ENCODE measurements at regions not wholly inside any gene's neighbourhood (a gene's known extent, or its start where the extent isn't known, plus 50 kb on each side); places are given as distances from the start of the nearest gene placed in this dataset.

DNA sequence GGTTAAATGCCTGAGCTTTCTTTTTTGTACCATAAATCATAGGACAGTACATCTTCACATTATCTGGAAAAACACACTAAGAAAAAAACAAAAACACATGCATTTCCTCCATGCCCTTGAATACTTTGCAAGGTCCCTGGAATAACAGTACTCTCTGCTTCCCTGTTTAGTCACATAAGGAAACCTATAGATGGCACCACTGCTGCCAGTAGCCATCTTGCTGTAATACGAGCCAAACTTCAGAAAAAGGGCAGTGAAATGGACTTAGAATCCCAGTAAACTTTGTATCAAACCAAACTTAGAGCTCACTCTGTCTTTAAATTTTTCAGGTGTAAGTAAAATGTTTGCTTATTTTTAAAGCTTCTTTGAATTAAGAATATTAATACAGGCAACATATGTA, 435.5 kb downstream of the KCNJ2 start:
- TF ChIP-seq, protein P1, sequence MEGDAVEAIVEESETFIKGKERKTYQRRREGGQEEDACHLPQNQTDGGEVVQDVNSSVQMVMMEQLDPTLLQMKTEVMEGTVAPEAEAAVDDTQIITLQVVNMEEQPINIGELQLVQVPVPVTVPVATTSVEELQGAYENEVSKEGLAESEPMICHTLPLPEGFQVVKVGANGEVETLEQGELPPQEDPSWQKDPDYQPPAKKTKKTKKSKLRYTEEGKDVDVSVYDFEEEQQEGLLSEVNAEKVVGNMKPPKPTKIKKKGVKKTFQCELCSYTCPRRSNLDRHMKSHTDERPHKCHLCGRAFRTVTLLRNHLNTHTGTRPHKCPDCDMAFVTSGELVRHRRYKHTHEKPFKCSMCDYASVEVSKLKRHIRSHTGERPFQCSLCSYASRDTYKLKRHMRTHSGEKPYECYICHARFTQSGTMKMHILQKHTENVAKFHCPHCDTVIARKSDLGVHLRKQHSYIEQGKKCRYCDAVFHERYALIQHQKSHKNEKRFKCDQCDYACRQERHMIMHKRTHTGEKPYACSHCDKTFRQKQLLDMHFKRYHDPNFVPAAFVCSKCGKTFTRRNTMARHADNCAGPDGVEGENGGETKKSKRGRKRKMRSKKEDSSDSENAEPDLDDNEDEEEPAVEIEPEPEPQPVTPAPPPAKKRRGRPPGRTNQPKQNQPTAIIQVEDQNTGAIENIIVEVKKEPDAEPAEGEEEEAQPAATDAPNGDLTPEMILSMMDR (IDR thresholded peaks at IDR 0.05; ENCODE audit: insufficient read depth, low read length, poor library complexity, severe bottlenecking), result no peak

DNA sequence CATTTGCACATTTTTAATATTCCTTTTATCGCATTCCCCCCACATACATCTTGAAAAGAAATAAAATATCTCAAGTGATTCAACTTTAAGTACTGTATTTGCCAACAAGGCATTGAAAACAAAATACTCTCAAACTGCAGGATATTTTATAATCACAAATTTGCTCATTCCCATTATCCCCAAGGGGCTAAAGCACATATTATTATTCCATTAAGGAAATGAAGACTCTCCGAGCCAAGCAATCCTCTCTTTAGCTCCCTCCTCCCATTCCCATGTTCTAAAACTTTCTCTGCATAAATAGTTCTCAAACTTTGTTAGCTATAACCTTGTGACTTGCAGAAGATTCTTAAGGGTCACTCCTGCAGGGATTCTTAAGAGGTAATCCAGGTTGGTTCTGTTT, 436.8 kb downstream of the KCNJ2 start:
- TF ChIP-seq, protein P1 (IDR thresholded peaks at IDR 0.05; ENCODE audit: insufficient read depth, low read length, poor library complexity, severe bottlenecking), result no peak

More for the DNA sequence above, 435.5 kb downstream of the KCNJ2 start:
- no peak for DNase-seq (ENCODE audit: low read depth)
- no peaks in the 10 kb centered on the region for H3K36me3 ChIP-seq (ENCODE audit: control insufficient read depth, insufficient read depth, low read length)
- H3K4me3 ChIP-seq (ENCODE audit: low read depth, low read length), result no peak overlapping the region
- H3K27me3 ChIP-seq (ENCODE audit: control insufficient read depth, insufficient read depth, low read length), result no peaks in the 10 kb centered on the region

DNA sequence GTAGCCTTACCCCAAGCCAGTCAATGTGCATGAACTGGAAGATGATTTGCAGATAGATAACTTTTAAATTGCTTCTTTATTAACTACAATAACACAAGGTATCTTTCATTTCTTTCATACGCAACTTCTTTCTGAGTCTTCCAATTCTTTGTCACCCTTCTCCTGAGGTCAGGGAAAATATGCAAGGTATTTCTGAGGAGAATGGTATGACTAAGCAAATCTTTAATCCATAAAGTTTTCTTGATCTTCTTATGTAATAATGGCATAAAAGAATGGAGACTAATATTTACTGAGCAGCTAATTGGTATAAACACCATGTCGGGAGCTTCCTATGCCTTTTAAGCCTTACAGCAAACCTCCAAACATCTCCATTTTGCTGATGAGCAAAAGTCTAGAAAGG, 438.9 kb downstream of the KCNJ2 start:
- Histone ChIP-seq H3K36me3 (ENCODE audit: control insufficient read depth, insufficient read depth, low read length) (no peaks in the 10 kb centered on the region), H3K4me3 (ENCODE audit: low read depth, low read length) (no peak overlapping the region), H3K27me3 (ENCODE audit: control insufficient read depth, insufficient read depth, low read length) (no peaks in the 10 kb centered on the region)
- no peak for DNase-seq (ENCODE audit: low read depth)
- TF ChIP-seq, protein P1 (IDR thresholded peaks at IDR 0.05; ENCODE audit: insufficient read depth, low read length, poor library complexity, severe bottlenecking), result no peak

More for the DNA sequence above, 436.8 kb downstream of the KCNJ2 start:
- Histone ChIP-seq H3K36me3 (ENCODE audit: control insufficient read depth, insufficient read depth, low read length) (no peaks in the 10 kb centered on the region), H3K4me3 (ENCODE audit: low read depth, low read length) (no peak overlapping the region), H3K27me3 (ENCODE audit: control insufficient read depth, insufficient read depth, low read length) (no peaks in the 10 kb centered on the region)
- DNase-seq (ENCODE audit: low read depth), result no peak

DNA sequence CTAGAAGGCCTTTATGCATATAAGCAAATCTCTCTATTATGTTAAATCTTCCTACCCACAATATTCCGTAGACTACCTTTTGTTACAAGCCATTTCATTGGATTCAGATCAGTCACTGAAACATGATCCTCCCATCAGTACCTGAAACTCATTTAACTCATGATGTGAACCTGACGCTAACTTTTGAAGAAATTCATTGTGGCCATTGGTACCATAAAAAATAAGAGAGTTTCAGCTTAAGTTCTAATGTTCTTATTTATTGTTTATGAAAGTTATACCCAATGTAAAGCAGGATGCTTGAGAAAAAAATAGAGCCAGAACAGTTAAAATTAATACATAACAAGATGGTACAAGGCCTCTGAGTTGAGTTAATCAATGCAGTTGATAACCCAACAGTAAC, 439.6 kb downstream of the KCNJ2 start:
- Histone ChIP-seq H3K36me3 (ENCODE audit: control insufficient read depth, insufficient read depth, low read length) (no peaks in the 10 kb centered on the region), H3K4me3 (ENCODE audit: low read depth, low read length) (no peak overlapping the region), H3K27me3 (ENCODE audit: control insufficient read depth, insufficient read depth, low read length) (no peaks in the 10 kb centered on the region)
- TF ChIP-seq, protein P1 (IDR thresholded peaks at IDR 0.05; ENCODE audit: insufficient read depth, low read length, poor library complexity, severe bottlenecking), result no peak
- no peak for DNase-seq (ENCODE audit: low read depth)

DNA sequence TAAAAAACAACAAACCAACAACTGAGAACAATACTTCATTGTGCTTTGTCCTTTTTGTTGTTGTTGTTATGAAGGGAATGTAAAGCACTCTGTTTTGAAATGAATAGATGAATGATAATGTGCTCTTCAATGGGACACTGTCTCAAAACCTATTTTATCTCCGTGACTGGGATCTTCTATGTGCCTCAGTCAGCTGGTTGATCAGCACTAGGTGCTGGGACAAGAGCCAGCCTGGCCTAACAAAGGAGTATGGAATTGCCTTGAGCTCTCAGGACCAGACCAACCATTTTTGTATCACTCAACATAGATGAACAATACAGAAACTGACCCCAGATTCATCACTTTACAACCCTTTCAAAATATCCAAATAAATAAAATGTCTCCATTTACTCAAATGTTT, 440.2 kb downstream of the KCNJ2 start:
- DNase-seq (ENCODE audit: low read depth), result no peak
- Histone ChIP-seq H3K4me3 (ENCODE audit: low read depth, low read length) (no peak overlapping the region), H3K36me3 (ENCODE audit: control insufficient read depth, insufficient read depth, low read length) (no peaks in the 10 kb centered on the region), H3K27me3 (ENCODE audit: control insufficient read depth, insufficient read depth, low read length) (no peaks in the 10 kb centered on the region)
- TF ChIP-seq, protein P1 (IDR thresholded peaks at IDR 0.05; ENCODE audit: insufficient read depth, low read length, poor library complexity, severe bottlenecking), result no peak

DNA sequence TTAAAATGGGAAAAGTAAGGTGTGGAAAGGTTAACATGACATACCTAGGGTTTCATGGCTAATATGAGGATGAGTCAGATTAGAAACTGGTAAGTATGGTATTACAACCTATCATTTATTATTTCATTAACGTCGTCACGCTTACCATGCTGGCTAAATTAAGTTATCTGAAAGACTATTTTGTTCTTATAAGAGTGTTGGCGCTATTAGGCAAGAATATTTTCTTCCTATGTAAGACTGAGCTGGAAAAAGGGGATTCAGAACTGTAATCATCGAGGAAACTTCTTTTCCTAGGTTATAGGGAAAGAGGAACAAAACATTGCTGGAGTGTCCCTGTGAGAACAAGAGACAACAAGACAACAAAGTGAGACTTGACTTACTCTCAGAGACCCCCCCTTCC, 440.8 kb downstream of the KCNJ2 start:
- H3K36me3 ChIP-seq (ENCODE audit: control insufficient read depth, insufficient read depth, low read length), result no peaks in the 10 kb centered on the region
- TF ChIP-seq, protein P1 (IDR thresholded peaks at IDR 0.05; ENCODE audit: insufficient read depth, low read length, poor library complexity, severe bottlenecking), result no peak
- DNase-seq (ENCODE audit: low read depth), result no peak
- no peak overlapping the region for H3K4me3 ChIP-seq (ENCODE audit: low read depth, low read length)
- no peaks in the 10 kb centered on the region for H3K27me3 ChIP-seq (ENCODE audit: control insufficient read depth, insufficient read depth, low read length)
